LoVo (cell line): ENCODE measurements at regions not wholly inside any gene's neighbourhood (a gene's known extent, or its start where the extent isn't known, plus 50 kb on each side); places are given as distances from the start of the nearest gene placed in this dataset.
"Not testable (repeated sequence)": the region's sequence is repeated elsewhere in the genome, so short reads cannot be mapped to it uniquely, and the experiment has no call there.

Source experiments
- DNase-seq: peaks from one replicate; pipeline ENCODE4 v3.0.0-alpha.2; 2016; ENCODE audit warnings: low spot score

DNA sequence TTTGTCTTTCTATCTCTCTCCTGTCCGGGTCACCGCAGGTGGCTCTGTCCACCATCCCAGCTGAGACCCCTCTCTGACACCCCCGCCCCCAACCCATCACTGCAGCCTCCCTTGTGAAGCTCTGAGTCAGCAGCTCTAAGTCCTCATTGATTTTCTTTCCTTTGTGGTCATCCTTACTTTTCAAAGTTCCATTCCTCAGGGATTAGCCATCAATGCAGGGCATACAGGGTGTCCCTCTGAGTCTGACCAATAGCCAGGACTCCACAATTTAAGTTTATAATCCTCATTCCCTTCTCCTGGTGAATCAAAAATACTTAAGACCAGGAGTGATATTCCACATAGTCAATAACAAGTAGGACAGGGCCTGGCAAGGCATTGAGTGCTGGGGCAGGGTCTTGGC lies 333.3 kb upstream of the CNR1 start:
- DNase-seq, result no peak

DNA sequence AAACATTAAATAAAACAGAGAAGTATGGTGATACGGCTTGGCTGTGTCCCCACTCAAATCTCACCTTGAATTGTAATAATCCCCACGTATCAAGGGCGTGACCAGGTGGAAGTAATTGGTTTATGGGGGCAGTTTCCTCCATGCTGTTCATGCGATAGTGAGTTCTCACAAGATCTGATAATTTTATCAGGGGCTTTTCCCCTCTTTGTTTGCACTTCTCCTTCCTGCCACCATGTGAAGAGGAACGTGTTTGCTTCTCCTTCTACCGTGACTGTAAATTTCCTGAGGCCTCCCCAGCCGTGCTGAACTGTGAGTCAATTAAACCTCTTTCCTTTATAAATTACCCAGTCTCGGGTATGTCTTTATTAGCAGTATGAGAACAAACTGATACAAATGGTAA lies 331.3 kb upstream of the CNR1 start:
- not testable (repeated sequence) for DNase-seq

DNA sequence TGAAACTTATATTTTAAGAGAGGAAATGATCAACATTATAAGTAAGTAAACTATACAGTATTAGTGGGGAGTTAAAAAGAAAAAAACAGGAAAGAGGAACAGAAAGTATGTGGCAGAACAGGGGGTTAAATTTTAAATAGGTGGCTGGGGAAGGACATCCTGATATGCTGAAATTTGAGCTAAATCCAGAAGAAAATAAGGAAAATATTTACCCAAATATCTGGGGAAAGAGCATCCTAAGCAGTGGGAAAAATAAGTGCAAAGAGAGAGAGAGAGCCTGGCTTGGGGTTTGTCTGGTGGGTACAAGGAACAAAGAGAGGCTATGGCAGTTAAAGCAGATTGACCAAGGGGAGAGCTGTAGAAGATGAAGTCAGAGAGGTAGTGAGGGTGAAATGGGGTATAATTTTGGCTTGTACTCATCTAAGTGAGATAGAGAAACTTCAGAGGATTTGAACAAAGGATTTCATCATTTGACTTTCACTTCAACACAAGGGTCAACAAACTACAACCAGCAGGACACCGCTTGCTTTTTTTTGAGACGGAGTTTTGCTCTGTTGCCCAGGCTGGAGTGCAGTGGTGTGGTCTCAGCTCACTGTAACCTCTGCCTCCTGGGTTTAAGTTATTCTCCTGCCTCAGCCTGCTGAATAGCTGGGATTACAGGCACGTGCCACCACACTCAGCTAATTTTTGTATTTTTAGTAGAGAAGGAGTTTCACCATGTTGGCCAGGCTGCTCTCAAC lies 328.4 kb upstream of the CNR1 start:
- no peak for DNase-seq

GRCh38 chr6:88493717-88494116 lies 327.6 kb upstream of the CNR1 start:
- no peak for DNase-seq

DNA sequence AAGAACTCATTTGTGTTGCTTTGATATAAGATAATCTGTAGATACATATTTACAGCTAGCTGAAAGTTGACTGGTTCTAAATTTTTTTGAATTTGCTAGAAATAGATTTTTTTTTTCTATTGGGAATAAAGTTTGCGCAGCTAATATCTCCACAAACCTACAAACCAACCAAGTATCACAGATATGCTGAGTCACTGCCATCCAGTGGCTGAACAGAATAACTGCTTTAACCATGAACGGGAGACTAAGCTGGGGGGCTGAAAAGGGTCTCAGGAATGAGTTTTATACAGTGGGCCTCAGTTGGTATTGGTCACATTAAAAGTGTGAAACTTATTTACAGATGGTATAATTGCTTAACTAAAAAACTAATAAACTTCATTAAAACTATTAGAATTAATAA lies 326.7 kb upstream of the CNR1 start:
- no peak for DNase-seq

- no peak for DNase-seq
These were observed 326.1 kb upstream of the CNR1 start for GRCh38 chr6:88492241-88492640.

DNA sequence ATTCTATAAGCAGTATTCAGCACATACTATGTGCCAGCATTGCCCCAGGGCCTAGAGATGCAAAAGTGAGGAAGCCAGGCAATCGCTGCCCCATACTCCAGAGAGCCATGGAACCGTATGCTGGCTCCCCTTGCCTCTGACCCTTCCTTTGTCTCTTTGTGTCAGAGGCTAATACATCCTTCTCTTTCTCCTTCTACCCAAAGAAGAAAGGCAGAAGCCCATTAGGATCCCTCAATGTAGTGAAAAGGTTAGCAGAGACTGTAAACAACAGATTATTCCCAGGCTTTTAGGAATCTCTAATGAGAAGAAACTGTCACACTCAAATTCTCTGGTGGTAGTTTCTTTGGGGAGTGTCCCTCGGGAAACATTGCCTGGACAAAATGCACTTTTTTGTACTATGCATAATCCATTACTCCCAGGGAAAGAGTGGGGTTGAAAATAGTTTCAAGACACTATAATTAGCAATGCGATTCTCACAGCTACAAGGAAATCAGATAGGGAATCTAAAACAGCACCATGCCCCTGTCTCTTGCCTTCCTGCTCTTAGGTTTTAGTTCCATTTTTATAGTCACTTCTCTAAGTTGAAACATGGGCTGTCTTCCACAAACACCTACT lies 325.2 kb upstream of the CNR1 start:
- DNase-seq, result no peak

DNA sequence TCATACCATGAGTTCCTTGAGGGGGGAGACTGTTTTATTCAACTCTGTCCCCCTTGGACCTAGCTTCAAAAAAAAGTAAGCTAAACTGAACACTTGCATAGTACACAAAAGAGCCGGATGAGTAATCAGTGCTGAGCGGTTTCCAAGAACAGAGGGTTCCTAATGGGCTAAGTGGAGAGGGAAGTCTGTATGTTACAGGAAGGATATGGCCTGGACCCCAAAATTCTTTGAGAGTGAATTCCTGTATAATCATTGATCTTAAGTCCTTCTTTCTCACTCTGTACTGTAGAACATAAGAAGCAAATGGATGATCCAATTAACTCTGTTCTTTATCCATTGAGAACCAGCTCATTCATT lies 324.7 kb upstream of the CNR1 start:
- no peak for DNase-seq

- no peak for DNase-seq
These were observed 324.2 kb upstream of the CNR1 start for GRCh38 chr6:88490195-88490907.

DNA sequence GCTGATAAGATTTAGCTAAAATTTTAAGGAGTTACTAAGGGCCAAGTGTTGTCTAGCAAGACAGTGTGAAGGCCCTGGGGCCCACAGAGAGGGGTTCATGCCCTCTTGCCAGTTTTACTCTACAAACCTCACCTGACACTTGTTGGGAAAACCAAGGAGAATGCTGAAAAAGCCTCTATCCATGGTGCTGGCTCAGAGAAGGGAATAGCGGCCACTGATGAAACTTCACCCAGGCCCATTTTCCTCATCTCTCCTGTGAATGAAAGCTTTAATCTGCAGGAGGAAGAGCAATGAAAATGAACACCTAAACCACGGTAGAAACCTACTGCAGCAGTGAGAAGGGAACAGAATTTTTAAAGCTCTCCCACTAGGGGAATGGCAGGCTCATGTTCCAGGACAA lies 317.3 kb upstream of the CNR1 start:
- DNase-seq, result no peak

DNA sequence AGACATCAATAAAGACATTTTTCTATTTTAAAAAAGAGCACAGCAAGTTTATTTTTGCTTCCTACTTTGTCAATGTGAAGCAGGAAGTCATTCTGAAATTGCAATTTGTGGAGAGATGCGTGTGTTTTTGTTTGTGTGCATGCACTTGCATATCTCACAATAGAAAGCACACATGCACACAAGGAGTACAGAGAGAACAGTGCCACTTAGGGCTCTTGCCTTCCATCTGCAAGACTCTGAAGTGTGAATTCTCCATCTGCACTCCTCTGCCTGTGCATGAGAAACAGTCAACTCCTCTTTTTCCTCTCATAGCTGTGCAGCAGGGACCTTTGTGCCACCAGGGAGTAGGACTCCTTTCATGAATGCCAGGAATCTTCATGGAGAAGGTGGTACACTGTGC lies 316.3 kb upstream of the CNR1 start:
- DNase-seq, result no peak

- DNase-seq, result no peak
These were observed 315.4 kb upstream of the CNR1 start for GRCh38 chr6:88481519-88481918.

DNA sequence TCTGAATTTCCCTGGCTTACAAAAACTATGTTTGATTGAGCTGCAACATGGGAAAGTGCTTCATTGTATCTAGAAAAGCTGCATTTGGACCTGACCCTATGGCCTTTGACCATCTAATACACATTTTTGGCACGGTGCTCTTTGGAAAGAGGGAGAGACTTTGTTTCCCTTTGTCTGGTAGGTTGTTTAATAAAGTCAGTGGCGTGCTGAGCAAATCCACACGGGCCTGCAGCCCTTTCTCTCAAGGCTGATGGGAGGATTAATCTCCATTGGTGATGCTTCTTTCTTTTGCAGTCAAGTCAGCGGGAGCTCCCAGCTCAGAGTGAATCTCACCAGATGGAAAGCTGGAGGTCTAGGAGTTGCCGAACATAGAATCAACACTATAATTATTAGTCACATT lies 314.7 kb upstream of the CNR1 start:
- DNase-seq, result no peak

DNA sequence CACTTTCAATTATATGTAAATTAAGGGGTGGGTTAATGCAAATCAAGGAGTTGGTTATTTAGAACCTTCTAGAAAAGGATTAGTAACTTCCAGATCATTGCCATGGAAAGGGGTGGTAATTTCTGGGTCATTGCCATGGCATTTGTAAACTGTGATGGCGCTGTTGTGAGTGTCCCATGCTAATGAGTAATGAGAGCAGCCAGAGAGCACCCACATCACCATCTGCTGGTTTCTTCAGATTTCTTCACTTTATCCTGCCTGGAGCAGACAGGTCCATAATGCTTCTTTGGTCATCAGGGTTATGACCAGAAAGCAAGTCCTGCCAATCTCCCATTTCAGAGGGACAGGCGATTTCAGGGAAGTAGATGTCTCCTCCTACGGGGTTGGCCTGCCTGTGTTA lies 311.3 kb upstream of the CNR1 start:
- DNase-seq, result no peak

DNA sequence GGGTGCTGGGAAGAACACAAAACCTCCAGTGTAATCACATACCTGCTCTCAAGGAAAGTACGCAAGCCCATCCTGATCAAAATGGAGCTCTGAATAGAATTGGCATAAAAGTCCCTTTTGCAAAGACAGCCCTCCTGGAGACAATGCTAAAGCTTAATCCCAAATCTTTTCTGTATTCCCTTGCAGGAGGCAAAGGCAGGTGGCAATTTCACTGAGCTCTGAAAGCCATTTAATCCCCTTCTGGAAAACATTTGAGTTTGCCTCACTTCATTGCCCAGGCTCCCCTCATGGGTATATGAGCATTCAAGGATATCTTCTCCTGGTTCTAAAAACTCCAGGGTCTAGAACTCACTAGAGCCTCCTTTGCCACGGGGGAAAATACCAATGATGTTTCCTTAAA lies 310.2 kb upstream of the CNR1 start:
- no peak for DNase-seq

GRCh38 chr6:88474720-88475119 lies 308.6 kb upstream of the CNR1 start:
- no peak for DNase-seq

GRCh38 chr6:88473589-88473988 lies 307.4 kb upstream of the CNR1 start:
- no peak for DNase-seq

DNA sequence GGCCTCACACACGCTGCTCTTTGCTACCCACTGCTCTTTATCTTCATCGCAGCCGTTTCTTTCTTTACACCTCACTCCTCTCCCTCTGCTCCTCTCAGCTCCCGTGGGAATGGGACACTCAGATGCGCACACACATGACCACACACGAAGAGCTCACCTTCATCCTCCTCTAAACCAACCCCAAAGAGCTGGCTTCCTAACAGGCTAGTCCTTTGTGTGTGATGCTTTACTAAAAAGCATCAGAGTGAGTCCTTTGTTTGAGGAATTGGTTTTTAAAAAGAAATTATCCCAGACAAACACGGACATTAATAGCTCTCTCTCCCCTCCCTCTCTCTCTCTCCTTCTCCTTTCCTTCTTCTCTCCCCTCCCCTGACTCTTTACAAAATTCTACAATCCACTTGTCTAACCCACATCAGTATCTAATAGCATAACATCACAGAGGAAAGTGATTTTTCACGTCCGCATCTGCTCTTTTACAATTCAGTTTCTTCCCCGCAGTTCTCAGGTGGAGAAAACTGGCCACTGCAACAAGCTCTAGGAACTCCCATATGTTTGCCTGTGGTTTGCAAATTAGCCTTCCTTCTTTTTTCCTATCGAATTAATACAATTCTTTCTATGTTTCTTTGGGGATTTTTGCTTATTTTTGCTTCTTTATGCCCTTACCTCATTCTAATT lies 306.8 kb upstream of the CNR1 start:
- DNase-seq, result no peak

DNA sequence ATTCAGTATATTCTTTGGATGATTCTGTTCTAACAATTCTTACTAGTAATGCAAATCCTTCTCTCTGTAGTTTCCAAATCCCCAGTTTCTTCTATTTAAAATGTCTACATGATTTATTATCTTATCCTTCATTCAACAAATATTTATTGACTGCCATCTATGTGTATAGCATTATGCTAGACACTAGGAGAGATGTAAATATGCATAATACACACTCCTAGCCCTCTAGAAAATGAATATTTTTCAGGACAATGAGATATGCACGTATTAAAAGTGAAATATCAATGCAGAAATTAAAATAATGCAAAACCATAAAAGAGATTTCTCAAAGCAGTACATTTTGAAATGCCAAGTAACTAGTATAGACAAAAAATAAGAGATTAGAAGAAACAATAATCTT lies 293.5 kb upstream of the CNR1 start:
- DNase-seq, result no peak

DNA sequence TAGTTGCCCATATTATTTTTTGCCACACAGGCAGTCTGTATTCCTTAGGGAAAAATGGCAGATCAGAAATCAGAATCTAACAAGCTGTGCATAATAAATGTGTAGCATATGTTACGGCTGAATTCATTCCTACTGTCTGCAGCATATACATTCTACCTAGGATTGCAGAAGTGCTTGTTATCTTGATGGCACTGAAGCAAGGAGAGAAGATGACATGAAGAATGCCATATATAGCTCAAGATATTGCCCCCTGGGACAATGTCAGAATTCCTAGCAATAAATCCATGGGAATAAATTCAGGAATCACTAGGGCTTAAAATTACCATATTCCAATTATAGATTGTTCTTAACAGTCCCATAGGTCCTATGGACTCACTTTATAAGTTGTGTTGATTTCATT lies 293.0 kb upstream of the CNR1 start:
- DNase-seq, result no peak

DNA sequence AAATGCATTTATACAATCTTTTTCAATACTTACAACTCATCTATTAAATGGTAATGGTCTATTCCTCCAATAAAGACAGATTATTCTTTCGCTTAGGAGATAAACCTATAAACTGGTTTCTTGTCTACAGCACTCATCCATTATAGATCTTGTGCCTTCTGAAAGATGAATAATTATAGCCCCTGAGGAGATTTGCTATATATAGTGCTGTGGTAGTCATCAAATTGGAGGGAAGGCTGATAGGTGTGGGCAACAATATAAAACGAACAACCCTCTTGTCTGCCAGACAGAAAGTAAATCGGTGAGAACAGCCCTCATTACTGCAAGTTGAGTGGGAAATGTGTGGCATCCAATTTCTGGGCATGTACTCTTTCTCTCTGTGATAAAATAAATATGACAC lies 292.5 kb upstream of the CNR1 start:
- no peak for DNase-seq

- no peak for DNase-seq
These were observed 290.2 kb upstream of the CNR1 start for GRCh38 chr6:88456221-88456859.

- DNase-seq, result no peak
These were observed 289.2 kb upstream of the CNR1 start for GRCh38 chr6:88455317-88455716.
